Keratinocyte (primary cell): ENCODE measurements at regions not wholly inside any gene's neighbourhood (a gene's known extent, or its start where the extent isn't known, plus 50 kb on each side); places are given as distances from the start of the nearest gene placed in this dataset.
"Not testable (repeated sequence)": the region's sequence is repeated elsewhere in the genome, so short reads cannot be mapped to it uniquely, and the experiment has no call there.

Source experiments
- DNase-seq: peaks from one replicate; pipeline ENCODE4 v3.0.0-alpha.2; 2011; ENCODE audit warnings: low read depth, missing footprints, low spot score
- FAIRE-seq: peaks from 2 replicates; lab custom pipeline; 2011; peaks lifted over from hg19 to GRCh38; lab: Jason Lieb, UNC
- H2AFZ ChIP-seq: 2 replicates; pipeline ENCODE4 v1.6.0; 2012; ENCODE audit warnings: low read length, control low read depth, inconsistent platforms; ENCODE audit not compliant: control insufficient read depth
- H3K27ac ChIP-seq: 2 replicates; pipeline ENCODE4 v1.5.1; 2011; ENCODE audit warnings: low read length; ENCODE audit not compliant: control insufficient read depth, insufficient read depth
- H3K27me3 ChIP-seq: 3 replicates; pipeline ENCODE4 v1.6.0; 2011; ENCODE audit warnings: low read length; ENCODE audit not compliant: control insufficient read depth, insufficient read depth; ENCODE audit errors: extremely low read depth
- H3K36me3 ChIP-seq, 2 experiments: 2 replicates in 1 of 2; 3 replicates in 1 of 2; pipeline ENCODE4 v1.5.1; 2011; ENCODE audit warnings: low read length in 2 of 2, mild to moderate bottlenecking in 1 of 2; ENCODE audit not compliant: control insufficient read depth in 2 of 2, insufficient read depth in 2 of 2; ENCODE audit errors: extremely low read depth in 1 of 2
- H3K4me1 ChIP-seq: 3 replicates; pipeline ENCODE4 v1.5.1; 2011; ENCODE audit warnings: low read length; ENCODE audit not compliant: control insufficient read depth, insufficient read depth; ENCODE audit errors: extremely low read depth
- H3K4me2 ChIP-seq: 3 replicates; pipeline ENCODE4 v1.6.0; 2011; ENCODE audit warnings: low read depth, low read length; ENCODE audit not compliant: control insufficient read depth, insufficient read depth; ENCODE audit errors: extremely low read depth
- H3K4me3 ChIP-seq, 3 experiments: fragments of 200-600 bp in 1 of 3; sonication (generic) in 1 of 3; 2 replicates in 2 of 3; 3 replicates in 1 of 3; pipeline ENCODE4 v1.5.1; 2011 to 2016; ENCODE audit warnings: low read length in 3 of 3, mild to moderate bottlenecking in 3 of 3, control low read depth in 2 of 3, inconsistent platforms in 1 of 3, low read depth in 1 of 3, mixed read lengths in 1 of 3, mixed run types in 1 of 3, moderate library complexity in 1 of 3; ENCODE audit not compliant: control insufficient read depth in 2 of 3, insufficient read depth in 2 of 3; ENCODE audit errors: extremely low read depth in 1 of 3
- H3K79me2 ChIP-seq: 2 replicates; pipeline ENCODE4 v1.6.0; 2012; ENCODE audit warnings: low read length; ENCODE audit not compliant: control insufficient read depth, insufficient read depth
- H3K9ac ChIP-seq: 3 replicates; pipeline ENCODE4 v1.6.0; 2011; ENCODE audit warnings: low read length; ENCODE audit not compliant: control insufficient read depth, insufficient read depth; ENCODE audit errors: extremely low read depth
- H3K9me1 ChIP-seq: 3 replicates; pipeline ENCODE4 v1.6.0; 2011; ENCODE audit warnings: low read length; ENCODE audit not compliant: control insufficient read depth, insufficient read depth; ENCODE audit errors: extremely low read depth
- H3K9me3 ChIP-seq: 2 replicates; pipeline ENCODE4 v1.5.1; 2012; ENCODE audit warnings: low read depth, low read length; ENCODE audit not compliant: control insufficient read depth
- H4K20me1 ChIP-seq: 3 replicates; pipeline ENCODE4 v1.6.0; 2011; ENCODE audit warnings: low read length; ENCODE audit not compliant: control insufficient read depth, insufficient read depth; ENCODE audit errors: extremely low read depth
- EZH2 ChIP-seq: IDR thresholded peaks from one replicate; pipeline ENCODE4 v1.6.1; 2012; ENCODE audit warnings: inconsistent platforms, mild to moderate bottlenecking, low read length, moderate library complexity
- dilution Hi-C: fragments of 300-500 bp; cut with MboI; formaldehyde crosslinking; loops from one replicate; pipeline ENCODE4 v1.7.0; 2020; ENCODE audit warnings: low sequenced_read_pairs; ENCODE audit not compliant: extremely low pct_ligation_motif_present
- TF ChIP-seq, protein P1 (sequence below), 3 experiments: IDR thresholded peaks in 1 of 3; conservative IDR thresholded peaks in 1 of 3; optimal IDR thresholded peaks in 1 of 3; 2 replicates in 2 of 3; 3 replicates in 1 of 3; pipeline versions ENCODE3 to v1.5.1; 2011; ENCODE audit warnings: low read length in 3 of 3, mild to moderate bottlenecking in 3 of 3, moderate library complexity in 2 of 3, control low read depth in 1 of 3, inconsistent platforms in 1 of 3; ENCODE audit not compliant: insufficient read depth in 2 of 3; ENCODE audit errors: extremely low read depth in 1 of 3

GRCh38 chr12:47610686-47611252, 95.1 kb downstream of the RPAP3 start:
- H3K9me3 ChIP-seq: peaks cover 5% of the 10 kb centered on the region
- no peak overlapping the region for H3K9ac ChIP-seq
- H3K9me1 ChIP-seq: no peaks in the 10 kb centered on the region
- DNase-seq (no peak), FAIRE-seq (no peak)
- dilution Hi-C loops: no loop called here
- no peak overlapping the region for H3K4me3 ChIP-seq
- no peak overlapping the region for H2AFZ ChIP-seq
- no peak overlapping the region for H3K4me2 ChIP-seq
- no peaks in the 10 kb centered on the region for H3K27me3 ChIP-seq
- H3K79me2 ChIP-seq: no peaks in the 10 kb centered on the region
- H4K20me1 ChIP-seq: no peaks in the 10 kb centered on the region
- H3K4me1 ChIP-seq: no peaks in the 10 kb centered on the region
- TF ChIP-seq, protein P1, sequence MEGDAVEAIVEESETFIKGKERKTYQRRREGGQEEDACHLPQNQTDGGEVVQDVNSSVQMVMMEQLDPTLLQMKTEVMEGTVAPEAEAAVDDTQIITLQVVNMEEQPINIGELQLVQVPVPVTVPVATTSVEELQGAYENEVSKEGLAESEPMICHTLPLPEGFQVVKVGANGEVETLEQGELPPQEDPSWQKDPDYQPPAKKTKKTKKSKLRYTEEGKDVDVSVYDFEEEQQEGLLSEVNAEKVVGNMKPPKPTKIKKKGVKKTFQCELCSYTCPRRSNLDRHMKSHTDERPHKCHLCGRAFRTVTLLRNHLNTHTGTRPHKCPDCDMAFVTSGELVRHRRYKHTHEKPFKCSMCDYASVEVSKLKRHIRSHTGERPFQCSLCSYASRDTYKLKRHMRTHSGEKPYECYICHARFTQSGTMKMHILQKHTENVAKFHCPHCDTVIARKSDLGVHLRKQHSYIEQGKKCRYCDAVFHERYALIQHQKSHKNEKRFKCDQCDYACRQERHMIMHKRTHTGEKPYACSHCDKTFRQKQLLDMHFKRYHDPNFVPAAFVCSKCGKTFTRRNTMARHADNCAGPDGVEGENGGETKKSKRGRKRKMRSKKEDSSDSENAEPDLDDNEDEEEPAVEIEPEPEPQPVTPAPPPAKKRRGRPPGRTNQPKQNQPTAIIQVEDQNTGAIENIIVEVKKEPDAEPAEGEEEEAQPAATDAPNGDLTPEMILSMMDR (optimal IDR thresholded peaks at IDR 0.05 in 1 of 3, IDR thresholded peaks at IDR 0.05 in 1 of 3, conservative IDR thresholded peaks at IDR 0.05 in 1 of 3; ENCODE audit: extremely low read depth in 1 of 3, insufficient read depth in 2 of 3, low read length in 3 of 3): no peak
- TF ChIP-seq EZH2: no peak
- no peaks in the 10 kb centered on the region for H3K36me3 ChIP-seq
- no peak overlapping the region for H3K27ac ChIP-seq

DNA sequence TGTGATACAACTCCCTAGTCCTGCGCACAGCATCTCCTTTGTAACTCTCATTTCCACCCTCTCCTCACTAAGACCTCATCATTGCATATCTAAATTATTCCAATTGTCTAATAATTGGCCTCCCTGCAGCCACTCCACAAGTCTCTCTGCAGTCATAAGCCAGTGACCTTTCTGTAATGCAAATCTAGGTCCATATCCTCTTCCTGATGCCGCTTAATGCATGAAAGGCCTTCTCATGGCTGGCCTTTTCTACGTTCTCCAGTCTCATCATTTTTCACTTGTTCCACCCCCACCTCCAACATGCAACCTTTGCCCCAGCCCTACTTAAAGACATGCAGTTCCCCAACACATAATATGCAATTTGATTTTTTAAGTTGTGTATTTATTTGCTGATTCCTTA, 96.0 kb downstream of the RPAP3 start:
- Histone ChIP-seq H3K27ac (no peak overlapping the region), H3K9me3 (peaks cover 5% of the 10 kb centered on the region), H3K36me3 (no peaks in the 10 kb centered on the region), H3K9ac (no peak overlapping the region), H2AFZ (no peak overlapping the region), H3K27me3 (no peaks in the 10 kb centered on the region), H3K4me1 (no peaks in the 10 kb centered on the region), H3K79me2 (no peaks in the 10 kb centered on the region), H4K20me1 (no peaks in the 10 kb centered on the region), H3K9me1 (no peaks in the 10 kb centered on the region), H3K4me2 (no peak overlapping the region), H3K4me3 (no peak overlapping the region)
- TF ChIP-seq, protein P1 (optimal IDR thresholded peaks at IDR 0.05 in 1 of 3, IDR thresholded peaks at IDR 0.05 in 1 of 3, conservative IDR thresholded peaks at IDR 0.05 in 1 of 3; ENCODE audit: extremely low read depth in 1 of 3, insufficient read depth in 2 of 3, low read length in 3 of 3): no peak
- TF ChIP-seq EZH2: no peak
- FAIRE-seq: no peak
- DNase-seq: no peak
- dilution Hi-C loops: no loop called here

GRCh38 chr12:47608671-47609070, 97.2 kb downstream of the RPAP3 start:
- H3K27me3 ChIP-seq, H3K9me1 ChIP-seq, H3K4me2 ChIP-seq, H4K20me1 ChIP-seq, FAIRE-seq, dilution Hi-C loops, H2AFZ ChIP-seq, DNase-seq, H3K27ac ChIP-seq, H3K9me3 ChIP-seq, H3K79me2 ChIP-seq, H3K9ac ChIP-seq, H3K4me3 ChIP-seq, H3K4me1 ChIP-seq, H3K36me3 ChIP-seq: not testable (repeated sequence)
